HG02798 (cell line): ENCODE measurements at regions not wholly inside any gene's neighbourhood (a gene's known extent, or its start where the extent isn't known, plus 50 kb on each side); places are given as distances from the start of the nearest gene placed in this dataset.
"Not testable (repeated sequence)": the region's sequence is repeated elsewhere in the genome, so short reads cannot be mapped to it uniquely, and the experiment has no call there.

ENCODE experiments used
- ATAC-seq: cut with Tn5 transposase; IDR thresholded peaks from one replicate; pipeline ENCODE4 v1.9.1; 2021; ENCODE audit warnings: mild to moderate bottlenecking; ENCODE audit not compliant: unreplicated experiment, poor library complexity

GRCh38 chr7:132030883-132031282 lies 474.5 kb upstream of the PODXL start:
- no peak for ATAC-seq

DNA sequence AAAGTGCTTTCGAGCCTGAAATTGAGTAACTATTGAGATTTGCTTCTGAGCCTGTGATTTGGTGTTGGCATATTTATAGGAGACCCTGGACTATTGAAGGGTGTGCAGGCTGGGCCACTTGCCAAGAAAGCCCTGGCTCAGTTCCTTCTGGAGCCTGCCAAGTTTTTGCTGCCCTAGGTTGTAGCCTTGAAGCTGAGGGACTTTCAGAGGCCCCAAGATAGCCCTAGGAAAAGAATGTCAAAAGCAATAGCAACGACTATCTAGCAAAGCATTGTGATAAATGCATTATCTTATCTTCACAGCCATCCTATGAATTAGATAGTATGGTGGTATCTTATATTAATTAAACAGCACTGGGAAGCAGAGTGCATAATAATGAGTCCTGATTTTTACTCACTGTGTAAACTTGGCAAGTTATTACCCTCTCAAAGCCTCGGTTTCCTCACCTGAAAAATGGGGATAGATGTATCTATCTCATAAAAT lies 473.7 kb upstream of the PODXL start:
- ATAC-seq = no peak

DNA sequence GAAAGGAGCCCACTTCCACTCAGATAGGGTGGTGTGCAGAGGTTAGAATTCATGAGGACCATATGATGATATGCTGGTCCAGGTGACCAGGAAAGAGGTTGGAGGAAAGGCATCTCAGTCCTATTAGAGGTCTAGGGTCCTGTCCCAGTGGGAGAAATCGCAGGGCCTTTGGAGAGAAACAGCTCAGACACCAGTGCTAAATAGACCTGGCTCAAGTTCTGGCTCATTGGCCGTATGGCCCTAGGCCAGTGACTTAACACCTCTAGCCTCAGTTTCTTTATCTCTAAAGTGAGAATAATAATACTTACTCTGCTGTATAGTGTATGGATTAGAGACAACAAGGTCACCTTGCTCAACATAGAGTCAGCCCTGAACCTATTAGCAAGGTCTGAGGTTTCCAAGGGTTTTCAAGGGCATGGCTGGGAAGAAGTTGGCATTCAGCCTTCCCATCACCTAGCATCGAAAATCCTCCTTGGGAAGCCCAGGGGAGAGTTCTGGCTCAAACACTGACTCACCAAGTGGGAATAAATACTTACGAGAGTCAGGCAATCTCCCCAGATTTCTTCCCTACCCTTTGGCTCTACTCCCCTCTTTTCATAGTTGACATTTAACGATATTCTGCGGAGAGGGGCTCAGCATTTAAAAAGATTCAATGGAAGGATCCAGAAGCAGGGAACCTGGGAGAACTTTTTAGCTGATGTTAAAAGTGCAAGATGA lies 473.1 kb upstream of the PODXL start:
- no peak for ATAC-seq

DNA sequence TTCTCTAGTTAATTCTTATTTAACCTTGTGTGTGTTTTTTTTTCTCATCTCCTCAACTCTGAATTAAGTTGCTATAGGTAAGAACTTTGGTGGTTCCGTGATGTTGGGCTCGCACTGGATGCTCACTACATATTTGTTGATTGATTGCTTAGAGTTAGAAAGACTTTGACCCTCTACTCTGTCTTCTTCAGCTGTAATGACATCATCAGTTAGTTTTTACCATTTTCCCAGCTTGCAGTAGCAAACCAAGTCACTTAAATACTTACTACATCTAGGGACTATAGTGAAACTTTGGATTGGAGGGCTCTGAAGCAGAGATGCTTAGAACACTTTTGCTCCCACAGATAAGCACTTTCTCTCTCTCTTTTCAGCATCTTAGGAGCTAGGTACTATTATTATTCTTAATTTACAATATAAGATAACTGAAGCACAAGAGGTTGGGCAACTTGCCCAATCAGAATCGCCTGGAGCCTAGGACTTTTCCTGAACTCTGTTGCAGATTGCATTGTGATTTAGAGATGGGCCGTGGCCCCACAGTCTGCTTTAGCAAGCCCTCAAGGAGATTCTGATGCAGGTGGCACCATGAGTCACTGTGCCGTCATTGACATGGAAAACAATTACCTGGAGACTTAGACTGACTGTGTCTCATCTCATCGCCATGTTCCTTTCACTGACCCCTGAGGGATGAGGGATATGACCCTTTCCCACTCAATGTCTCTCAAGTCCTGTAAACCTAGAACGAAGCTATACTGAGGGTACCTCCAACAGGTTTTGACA lies 471.9 kb upstream of the PODXL start:
- no peak for ATAC-seq

GRCh38 chr7:132024290-132024689 lies 467.9 kb upstream of the PODXL start:
- no peak for ATAC-seq

DNA sequence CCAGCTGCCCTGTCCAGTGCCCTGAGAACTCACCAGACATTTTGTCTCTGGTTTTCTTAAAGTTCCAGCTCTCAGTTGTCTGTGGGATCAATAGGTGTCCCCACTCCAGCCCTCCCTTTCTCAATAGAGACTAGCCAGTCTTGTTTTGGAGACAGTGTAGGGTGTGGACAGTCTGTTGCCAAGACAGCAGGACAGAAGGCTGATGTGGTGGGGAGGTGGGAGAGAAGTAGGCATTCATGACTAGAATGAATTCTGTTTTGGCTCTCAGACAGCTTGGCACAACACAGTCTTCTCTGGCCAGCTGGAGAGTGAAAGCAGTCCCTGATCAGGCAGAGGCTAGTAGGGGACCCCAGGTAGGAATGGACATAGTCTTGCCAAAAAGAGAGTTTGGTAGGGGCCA lies 467.0 kb upstream of the PODXL start:
- ATAC-seq = no peak

DNA sequence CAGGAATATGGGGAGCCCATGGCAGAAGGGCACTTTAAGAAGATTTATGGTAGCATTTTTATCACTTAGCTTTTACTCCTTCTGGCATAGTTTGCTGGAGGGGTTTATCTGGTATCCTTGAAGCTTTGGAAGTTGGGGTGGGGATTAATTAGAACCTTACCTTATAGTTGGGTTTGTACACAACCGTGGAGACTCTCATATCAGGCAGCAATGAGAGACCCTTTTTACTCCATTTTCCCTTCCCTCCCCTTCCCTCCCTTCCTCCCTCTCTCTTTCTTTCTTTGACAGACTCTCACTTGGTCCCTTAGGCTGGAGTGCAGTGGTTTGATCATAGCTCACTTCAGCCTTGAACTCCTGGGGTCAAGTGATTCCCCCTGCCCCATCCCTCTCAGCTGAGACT lies 465.8 kb upstream of the PODXL start:
- ATAC-seq = no peak

- no peak for ATAC-seq
Measured at GRCh38 chr7:132019703-132020102, 463.3 kb upstream of the PODXL start.

DNA sequence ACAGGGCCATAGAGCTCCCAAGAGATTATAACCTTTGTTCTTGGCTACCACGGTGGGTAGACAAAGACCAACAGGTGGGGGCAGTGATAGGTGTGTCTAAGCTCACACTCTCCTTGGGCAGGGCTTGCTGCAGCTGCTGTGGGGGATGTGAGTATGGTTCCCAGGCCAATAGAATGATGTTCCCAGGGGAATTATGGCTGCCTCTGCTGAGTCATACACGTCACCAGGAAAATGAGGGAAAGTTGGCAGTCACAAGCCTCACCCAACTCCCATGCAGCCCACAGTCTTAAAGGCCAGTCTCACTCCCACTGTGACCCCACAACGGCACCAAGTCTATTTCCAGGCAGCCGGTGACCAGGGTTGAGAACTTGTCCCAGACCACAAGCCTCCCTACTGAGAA lies 453.4 kb upstream of the PODXL start:
- ATAC-seq = no peak

DNA sequence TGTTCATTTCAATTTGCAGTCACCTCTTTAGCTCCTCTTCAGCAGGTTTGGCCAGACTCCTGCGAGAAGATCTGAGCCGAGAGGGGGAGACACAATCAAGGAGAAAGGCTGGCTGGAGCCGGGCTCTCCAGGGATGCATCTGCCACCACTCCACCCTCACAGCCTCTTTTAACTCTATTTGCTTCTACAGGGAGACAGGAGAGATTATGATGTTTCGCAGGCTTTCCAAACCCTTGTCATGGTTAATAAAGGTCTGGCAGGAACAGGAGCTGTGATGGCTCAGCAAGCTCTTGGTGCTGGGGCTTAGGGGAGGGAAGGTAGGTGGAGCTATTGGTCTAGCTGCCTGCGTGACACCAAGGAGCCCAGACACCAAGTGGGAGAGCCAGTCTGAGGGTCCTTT lies 448.1 kb upstream of the PODXL start:
- ATAC-seq = no peak

DNA sequence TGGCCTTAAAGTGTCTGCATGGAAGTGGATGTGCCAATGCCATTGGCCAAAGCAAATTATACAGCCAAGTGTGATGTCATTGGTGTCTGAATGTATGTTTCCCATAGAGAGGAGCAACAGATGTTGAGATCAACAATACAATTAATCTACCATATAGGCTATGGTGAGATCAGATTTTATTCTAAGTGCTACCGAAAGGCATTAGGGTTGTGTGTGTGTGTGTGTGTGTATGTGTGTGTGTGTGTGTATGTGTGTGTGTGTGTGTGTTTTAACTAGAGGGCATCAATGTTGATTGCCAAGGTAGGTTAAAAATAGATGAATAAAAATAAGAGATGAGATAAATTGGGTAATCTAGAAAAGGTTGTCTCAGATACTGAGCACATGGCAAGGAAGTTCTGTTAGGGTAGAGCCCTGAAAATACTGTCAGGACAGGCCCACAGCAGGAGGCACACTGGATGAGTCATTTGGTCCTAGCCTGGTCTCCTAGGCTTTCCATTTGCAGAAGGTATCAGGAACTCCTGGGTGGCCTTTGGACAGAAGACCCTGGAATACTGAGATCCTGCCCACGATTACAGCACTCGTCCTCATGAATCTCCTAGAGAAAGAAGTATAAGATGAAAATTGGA lies 446.0 kb upstream of the PODXL start:
- ATAC-seq = no peak

DNA sequence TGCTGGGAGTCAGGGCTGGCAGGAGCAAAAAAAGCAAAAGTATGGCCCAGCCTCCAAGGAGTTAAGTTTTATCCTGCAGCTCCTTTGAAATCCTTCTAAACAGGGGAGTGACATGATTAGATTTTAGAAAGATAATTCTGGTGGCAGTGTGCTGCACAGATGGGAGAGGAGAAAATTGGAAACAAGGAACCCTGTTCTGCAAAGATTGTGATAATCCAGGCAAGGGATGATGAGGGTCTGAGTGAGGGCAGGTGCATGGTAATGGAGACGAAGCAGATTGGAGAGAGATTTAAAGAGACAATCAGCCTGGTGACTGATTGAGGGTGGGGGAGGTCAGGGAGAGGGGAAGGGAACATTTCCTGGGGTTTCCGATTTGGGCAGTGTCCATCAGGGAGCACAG lies 444.7 kb upstream of the PODXL start:
- ATAC-seq = no peak

- ATAC-seq = no peak
Measured at GRCh38 chr7:131999193-131999592, 442.8 kb upstream of the PODXL start.

DNA sequence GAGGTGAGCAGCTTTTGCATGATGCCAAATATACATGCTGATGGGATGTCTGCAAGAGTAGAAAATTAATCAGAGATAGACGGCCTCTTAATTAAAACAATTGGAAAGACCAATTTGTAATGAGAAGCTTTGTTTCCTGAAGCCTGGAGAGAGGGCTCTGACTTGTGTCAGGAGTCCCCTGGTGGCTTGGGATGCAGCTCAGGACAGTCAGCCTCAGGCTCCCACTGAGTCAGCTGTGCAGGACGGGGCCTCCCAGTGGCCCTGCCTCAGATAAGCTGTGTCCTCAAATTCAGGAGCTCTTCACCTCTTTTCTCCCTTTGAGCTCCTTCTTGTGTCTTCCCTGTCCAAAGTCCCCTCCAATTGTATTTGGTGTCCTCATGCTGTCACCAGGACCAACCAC lies 438.9 kb upstream of the PODXL start:
- no peak for ATAC-seq

DNA sequence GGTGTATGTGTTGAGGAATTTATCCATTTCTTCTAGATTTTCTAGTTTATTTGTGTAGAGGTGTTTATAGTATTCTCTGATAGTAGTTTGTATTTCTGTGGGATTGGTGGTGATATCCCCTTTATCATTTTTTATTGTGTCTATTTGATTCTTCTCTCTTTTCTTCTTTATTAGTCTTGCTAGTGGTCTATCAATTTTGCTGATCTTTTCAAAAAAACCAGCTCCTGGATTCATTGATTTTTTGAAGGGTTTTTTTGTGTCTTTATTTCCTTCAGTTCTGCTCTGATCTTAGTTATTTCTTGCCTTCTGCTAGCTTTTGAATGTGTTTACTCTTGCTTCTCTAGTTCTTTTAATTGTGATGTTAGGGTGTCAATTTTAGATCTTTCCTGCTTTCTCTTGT lies 424.6 kb upstream of the PODXL start:
- not testable (repeated sequence) for ATAC-seq

DNA sequence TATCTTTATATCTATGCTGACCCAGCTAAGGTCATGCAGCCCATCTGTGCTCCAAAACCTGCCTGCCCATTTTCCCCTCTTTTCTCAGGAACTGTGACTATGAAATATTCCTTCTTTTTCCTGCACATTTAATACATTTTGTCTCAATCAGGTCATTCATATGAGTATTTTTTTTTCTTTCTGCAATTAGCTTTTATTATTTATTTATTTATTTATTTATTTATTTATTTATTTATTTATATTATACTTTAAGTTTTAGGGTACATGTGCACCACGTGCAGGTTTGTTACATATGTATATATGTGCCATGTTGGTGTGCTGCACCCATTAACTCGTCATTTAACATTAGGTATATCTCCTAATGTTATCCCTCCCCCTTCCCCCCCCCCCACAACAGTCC lies 421.7 kb upstream of the PODXL start:
- ATAC-seq = not testable (repeated sequence)

DNA sequence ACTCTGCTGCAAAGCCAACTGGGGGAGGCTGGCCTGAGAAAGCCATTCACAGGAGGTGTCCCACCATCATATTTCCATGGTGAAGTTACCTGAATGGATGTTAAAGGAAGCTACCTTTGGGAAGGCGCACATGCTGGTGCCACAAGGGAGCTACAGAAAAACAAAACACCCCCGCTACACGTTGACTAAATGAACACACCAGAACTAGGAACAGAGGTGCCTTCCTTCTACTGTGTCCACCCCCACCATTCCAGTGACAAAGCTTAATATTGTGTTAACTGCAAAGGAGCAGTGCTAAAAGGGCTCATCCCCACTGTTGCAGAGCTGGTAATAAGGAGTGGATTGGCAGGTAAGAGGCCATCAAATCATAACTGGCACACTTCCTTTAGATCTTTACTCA lies 420.0 kb upstream of the PODXL start:
- ATAC-seq = no peak

- ATAC-seq = no peak
Measured at GRCh38 chr7:131974671-131975070, 418.2 kb upstream of the PODXL start.

- ATAC-seq = no peak
Measured at GRCh38 chr7:131972251-131972650, 415.8 kb upstream of the PODXL start.

DNA sequence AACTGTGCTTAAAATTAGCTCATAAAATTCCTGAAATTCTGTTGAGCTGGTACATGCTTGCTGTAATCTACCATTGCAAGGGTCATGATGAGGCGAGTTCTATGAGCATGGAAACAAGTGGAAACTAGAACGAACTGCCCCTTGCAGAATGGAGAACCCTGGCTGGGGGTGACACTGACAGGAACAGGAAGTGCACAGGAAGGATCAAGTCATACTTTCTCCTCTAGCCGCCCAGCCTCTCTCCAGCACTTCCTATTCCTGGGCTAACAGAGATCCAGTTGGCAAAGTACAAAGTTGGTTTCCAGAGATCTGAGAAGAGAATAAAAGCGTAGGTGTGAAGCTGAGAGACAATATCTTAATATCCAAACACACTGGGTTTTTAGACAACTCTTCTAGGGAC lies 414.2 kb upstream of the PODXL start:
- ATAC-seq = no peak

- ATAC-seq = no peak
Measured at GRCh38 chr7:131969560-131969959, 413.1 kb upstream of the PODXL start.
